GM12864 (cell line): ENCODE measurements at regions not wholly inside any gene's neighbourhood (a gene's known extent, or its start where the extent isn't known, plus 50 kb on each side); places are given as distances from the start of the nearest gene placed in this dataset.

Experiments used
- DNase-seq: peaks from one replicate; pipeline ENCODE4 v3.0.0-alpha.2; 2011; ENCODE audit warnings: low read depth
- H3K4me3 ChIP-seq: 2 replicates; pipeline ENCODE4 v1.5.1; 2011; ENCODE audit warnings: mild to moderate bottlenecking, low read depth, low read length, control low read depth
- TF ChIP-seq, protein P1 (sequence below): IDR thresholded peaks from 2 replicates; pipeline ENCODE4 v1.5.1; 2011; ENCODE audit warnings: low read depth, mild to moderate bottlenecking, moderate library complexity, low read length, control low read depth, inconsistent platforms; ENCODE audit errors: missing control alignments

DNA sequence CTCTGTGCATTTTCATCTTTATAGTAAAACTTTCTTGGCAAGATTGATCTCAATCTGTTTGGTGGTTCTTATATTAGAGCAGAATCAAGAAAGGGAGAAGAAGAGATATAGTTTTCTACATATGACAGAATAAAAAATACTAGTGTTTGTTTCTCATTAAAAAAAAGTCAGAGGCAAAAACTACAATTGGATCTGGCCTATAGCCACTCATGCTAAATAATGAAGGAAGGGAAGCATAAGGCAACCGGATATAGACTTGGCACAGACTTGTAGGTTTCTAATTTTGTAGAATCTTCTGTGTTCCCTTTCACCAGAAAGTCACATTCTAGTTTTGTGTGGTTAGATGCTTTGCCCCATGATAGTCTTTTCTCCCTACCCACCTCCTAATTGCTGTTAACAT lies 306.2 kb downstream of the PIK3R1 start:
- TF ChIP-seq, protein P1, sequence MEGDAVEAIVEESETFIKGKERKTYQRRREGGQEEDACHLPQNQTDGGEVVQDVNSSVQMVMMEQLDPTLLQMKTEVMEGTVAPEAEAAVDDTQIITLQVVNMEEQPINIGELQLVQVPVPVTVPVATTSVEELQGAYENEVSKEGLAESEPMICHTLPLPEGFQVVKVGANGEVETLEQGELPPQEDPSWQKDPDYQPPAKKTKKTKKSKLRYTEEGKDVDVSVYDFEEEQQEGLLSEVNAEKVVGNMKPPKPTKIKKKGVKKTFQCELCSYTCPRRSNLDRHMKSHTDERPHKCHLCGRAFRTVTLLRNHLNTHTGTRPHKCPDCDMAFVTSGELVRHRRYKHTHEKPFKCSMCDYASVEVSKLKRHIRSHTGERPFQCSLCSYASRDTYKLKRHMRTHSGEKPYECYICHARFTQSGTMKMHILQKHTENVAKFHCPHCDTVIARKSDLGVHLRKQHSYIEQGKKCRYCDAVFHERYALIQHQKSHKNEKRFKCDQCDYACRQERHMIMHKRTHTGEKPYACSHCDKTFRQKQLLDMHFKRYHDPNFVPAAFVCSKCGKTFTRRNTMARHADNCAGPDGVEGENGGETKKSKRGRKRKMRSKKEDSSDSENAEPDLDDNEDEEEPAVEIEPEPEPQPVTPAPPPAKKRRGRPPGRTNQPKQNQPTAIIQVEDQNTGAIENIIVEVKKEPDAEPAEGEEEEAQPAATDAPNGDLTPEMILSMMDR: no peak
- DNase-seq: no peak
- no peak overlapping the region for H3K4me3 ChIP-seq

DNA sequence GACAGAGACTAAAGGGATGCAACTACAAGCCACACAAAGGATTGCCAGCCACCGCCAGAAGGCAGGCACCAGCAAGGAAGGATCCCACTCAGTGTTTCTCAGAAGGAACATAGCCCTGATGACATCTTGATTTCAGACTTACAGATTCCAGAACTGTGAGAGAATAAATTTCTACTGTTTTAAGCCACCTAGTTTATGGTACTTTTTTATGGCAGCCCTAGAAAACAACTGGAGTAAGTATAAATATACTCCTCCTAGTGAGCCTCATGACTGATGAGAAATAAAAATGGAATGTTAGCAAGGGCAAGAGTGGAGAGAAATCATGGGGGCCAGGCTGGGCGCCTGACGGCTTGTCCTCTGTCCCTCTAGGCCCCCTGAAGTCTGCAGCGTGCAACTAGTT lies 307.3 kb downstream of the PIK3R1 start:
- H3K4me3 ChIP-seq: no peak overlapping the region

DNA sequence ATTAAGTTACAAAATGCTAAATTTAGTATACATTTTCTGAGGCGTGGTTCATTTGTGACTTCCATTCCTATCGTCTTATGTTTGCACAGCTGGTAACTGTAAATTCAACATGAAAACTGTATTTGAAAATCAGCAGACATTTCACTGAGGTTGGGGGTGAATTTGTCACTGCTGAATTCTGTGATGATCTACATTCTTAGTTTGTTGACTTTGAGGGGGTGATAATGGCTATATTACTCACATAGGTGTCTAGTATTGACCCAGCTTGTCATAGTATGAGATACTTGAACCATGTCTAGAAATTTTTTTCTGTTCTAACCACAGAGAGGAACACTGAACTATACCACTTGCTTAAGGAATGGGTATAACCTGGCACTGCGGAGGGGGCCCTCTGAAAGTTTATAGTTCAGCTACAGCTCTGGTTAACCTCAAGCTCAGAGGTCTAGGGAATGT lies 313.3 kb downstream of the PIK3R1 start:
- no peak for DNase-seq
- TF ChIP-seq, protein P1: no peak

More for the DNA sequence above, 307.3 kb downstream of the PIK3R1 start:
- no peak for DNase-seq
- TF ChIP-seq, protein P1: no peak

DNA sequence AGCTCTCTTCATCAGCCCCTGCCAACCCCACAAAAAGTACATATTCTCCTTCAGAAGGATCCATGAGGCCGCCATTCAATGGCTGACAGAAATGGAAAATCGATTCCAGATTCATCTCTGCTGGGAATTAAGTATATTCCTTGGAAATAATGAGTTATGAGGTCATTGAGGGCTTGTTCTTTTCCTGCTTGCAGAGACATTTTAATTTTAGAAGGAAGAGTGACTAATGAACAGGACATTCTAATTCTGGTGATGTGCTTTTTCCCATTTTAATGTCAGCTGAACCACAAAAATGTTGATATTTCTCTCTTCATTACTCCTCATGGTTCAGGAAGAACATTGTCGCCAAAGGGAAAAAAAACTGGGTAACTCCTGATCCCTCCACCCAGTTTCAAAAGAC lies 314.0 kb downstream of the PIK3R1 start:
- DNase-seq: no peak
- TF ChIP-seq, protein P1: no peak
- no peak overlapping the region for H3K4me3 ChIP-seq

More for the DNA sequence above, 313.3 kb downstream of the PIK3R1 start:
- no peak overlapping the region for H3K4me3 ChIP-seq

DNA sequence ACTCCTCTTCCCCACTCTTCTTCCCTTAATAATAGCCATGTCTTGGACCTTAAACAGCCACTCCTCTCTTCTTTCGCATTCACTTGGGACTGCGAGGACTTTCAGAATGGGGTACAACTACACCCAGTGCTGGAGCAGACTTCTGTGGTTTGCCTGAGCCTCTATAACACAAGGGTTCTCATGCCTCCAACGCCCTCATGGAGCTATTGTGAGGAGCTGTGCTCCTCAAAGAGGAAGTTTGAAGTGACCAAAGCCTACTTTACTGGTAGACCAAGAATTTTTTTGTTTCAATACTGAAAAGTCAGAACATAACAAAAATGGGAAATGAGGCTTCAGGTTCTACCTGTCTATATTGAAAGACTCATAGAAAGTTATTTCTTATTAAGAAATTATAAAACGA lies 316.4 kb downstream of the PIK3R1 start:
- TF ChIP-seq, protein P1: no peak
- DNase-seq: no peak
- H3K4me3 ChIP-seq: no peak overlapping the region

DNA sequence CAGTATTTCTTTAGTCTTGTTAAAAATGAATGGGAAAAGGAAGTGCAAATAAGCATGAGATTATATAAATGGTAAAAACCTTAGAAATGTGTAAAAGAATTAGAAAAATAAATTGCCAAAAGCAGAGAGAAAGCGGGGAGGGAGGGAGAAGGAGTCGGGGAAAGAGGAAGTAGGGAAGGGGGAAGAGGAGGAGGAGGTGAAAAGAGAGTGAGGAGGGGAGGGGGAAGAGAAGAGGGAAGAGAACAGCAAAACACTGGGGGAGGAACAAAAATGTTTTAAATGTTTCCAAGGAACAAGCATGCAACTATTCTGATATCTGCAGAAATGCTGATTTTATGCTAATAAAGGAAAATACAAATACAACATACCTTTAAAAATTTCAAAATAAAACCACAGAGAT lies 317.5 kb downstream of the PIK3R1 start:
- no peak overlapping the region for H3K4me3 ChIP-seq
- no peak for DNase-seq
- TF ChIP-seq, protein P1: no peak

DNA sequence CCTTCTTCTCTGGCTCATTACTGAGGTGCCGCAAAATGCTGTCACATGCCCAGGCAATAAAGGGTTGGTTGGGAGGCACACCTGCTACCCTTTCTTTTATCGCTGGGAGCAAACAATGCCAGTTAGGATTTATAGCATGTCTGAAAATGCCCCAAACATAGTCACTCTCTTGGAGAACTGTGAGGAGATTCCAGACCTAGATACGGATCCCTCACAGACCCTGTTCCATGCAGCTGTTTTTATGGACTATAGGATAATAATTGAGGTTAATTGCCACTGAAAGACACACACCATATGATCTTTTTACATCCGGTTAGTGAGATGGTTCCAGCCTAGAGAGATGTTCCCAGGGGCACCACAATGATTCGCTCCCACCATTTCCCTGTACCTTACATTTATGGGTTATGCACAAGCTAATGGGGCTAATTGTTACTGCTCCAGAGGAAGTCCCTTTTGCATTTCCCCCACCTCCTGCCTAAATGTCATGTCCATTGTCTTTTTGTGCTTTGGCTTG lies 318.1 kb downstream of the PIK3R1 start:
- no peak for DNase-seq
- TF ChIP-seq, protein P1: no peak
- no peak overlapping the region for H3K4me3 ChIP-seq
